ENCODE measurements at regions not wholly inside any gene's neighbourhood (a gene's known extent, or its start where the extent isn't known, plus 50 kb on each side); places are given as distances from the start of the nearest gene placed in this dataset.
"Not testable (repeated sequence)": the region's sequence is repeated elsewhere in the genome, so short reads cannot be mapped to it uniquely, and the experiment has no call there.

DNA sequence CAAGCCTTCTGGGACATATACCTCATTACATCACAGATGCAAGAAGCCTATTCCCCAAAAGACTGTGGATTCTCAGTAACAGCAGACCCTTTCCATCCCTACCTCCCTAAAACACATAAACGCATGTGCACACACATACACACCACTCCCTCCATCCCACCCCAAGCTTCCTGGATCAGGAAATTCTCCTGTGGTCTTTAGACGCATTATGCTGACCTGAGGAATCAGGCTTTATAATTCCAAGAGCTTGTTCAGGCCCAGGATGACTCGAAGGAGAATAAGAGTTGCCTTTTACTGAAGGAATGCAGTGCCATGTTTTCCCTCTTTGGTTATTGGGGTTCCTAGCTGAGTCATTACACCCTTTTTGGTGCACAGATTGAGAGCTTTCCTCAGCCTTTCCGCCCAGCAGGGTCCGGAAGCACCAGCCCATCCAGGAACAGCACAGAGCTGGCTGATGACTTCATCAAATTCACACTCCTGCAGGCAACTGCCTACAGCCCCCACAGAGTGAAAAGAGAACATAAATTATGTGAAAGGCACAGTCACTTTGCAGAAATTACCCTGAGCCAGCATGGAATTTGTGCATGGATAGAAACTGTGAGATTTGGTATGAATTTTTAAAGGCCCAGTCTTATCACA, 385.0 kb upstream of the TRPC7 start:
- no peak overlapping the region for H3K27ac ChIP-seq
- DNase-seq, result no peak
- intact Hi-C loops (cut with DNase I), result no loop called here
- H3K9me3 ChIP-seq, result peaks cover 0 to 3% (median 0%) of the 10 kb centered on the region in 12 donors
- H3K4me3 ChIP-seq, result no peak overlapping the region
- no peak for ATAC-seq
- no peaks in the 10 kb centered on the region for H3K36me3 ChIP-seq
- peaks cover 0 to under 1% (median 0%) of the 10 kb centered on the region in 9 donors for H3K27me3 ChIP-seq
- no peaks in the 10 kb centered on the region for H3K4me1 ChIP-seq
- TF ChIP-seq POLR2A (IDR thresholded peaks at IDR 0.05), result no peak
- TF ChIP-seq, protein P1, sequence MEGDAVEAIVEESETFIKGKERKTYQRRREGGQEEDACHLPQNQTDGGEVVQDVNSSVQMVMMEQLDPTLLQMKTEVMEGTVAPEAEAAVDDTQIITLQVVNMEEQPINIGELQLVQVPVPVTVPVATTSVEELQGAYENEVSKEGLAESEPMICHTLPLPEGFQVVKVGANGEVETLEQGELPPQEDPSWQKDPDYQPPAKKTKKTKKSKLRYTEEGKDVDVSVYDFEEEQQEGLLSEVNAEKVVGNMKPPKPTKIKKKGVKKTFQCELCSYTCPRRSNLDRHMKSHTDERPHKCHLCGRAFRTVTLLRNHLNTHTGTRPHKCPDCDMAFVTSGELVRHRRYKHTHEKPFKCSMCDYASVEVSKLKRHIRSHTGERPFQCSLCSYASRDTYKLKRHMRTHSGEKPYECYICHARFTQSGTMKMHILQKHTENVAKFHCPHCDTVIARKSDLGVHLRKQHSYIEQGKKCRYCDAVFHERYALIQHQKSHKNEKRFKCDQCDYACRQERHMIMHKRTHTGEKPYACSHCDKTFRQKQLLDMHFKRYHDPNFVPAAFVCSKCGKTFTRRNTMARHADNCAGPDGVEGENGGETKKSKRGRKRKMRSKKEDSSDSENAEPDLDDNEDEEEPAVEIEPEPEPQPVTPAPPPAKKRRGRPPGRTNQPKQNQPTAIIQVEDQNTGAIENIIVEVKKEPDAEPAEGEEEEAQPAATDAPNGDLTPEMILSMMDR (IDR thresholded peaks at IDR 0.05), result no peak
- WGBS, 4 donors, result 63 to 74% (median 67%) methylated on average over 5 of the region's 5 CpGs

DNA sequence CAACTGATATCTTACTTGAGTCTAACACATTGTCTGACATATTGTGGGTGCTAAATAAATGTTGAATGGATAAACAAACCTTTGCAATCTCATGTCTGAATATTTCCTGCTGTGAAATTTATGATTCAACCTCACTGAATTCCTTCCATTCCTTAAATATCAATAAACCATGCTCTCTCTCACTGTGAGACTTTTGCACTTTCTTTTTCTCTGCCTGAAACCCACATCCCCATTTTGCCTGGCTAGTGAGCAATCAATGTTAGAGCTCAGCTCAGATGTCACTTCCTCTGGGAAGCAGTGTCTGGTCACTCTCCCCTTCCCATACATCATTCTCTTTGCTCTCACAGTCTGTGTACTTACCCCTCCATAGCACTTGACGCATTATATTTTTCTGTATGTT, 383.7 kb upstream of the TRPC7 start:
- intact Hi-C loops (cut with DNase I), result no loop called here
- H3K9me3 ChIP-seq, result peaks cover 0 to 3% (median 0%) of the 10 kb centered on the region in 12 donors
- H3K4me1 ChIP-seq, result no peaks in the 10 kb centered on the region
- WGBS, 4 donors, result 90 to 95% (median 95%) methylated on average over 1 of the region's 1 CpG
- no peak for ATAC-seq
- H3K4me3 ChIP-seq, result no peak overlapping the region
- H3K36me3 ChIP-seq, result no peaks in the 10 kb centered on the region
- no peak overlapping the region for H3K27ac ChIP-seq
- DNase-seq, result no peak
- TF ChIP-seq POLR2A (IDR thresholded peaks at IDR 0.05), result no peak
- TF ChIP-seq, protein P1 (IDR thresholded peaks at IDR 0.05), result no peak
- H3K27me3 ChIP-seq, result no peaks in the 10 kb centered on the region

DNA sequence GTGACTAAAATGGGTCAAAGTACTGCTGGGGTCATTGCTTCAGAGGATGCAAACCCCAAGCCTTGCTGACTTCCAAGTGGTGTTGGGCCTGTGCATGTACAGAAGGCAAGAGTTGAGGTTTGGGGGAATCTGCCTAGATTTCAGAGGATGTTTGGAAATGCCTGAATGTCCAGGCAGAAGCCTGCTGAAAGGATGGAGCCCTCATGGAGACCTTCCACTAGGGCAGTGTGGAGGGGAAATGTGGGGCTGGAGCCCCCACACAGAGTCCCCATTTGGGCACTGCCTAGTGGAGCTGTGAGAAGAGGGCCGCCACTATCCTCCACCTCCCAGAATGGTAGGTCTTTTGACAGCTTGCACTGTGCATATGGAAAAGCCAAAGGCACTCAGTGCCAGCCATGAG, 377.7 kb upstream of the TRPC7 start:
- Histone ChIP-seq H3K36me3 (no peaks in the 10 kb centered on the region), H3K4me3 (no peak overlapping the region), H3K27ac (no peak overlapping the region), H3K9me3 (peaks cover 0 to 17% (median 2%) of the 10 kb centered on the region in 12 donors), H3K27me3 (no peaks in the 10 kb centered on the region), H3K4me1 (no peaks in the 10 kb centered on the region)
- TF ChIP-seq, protein P1 (IDR thresholded peaks at IDR 0.05), result no peak
- TF ChIP-seq POLR2A (IDR thresholded peaks at IDR 0.05), result no peak
- intact Hi-C loops (cut with DNase I), result no loop called here
- DNase-seq (no peak), ATAC-seq (no peak)
- WGBS, 4 donors, result 78 to 100% (median 84%) methylated on average over 1 of the region's 1 CpG; no CpG with 5 or more reads in 1 of the 4 donors

DNA sequence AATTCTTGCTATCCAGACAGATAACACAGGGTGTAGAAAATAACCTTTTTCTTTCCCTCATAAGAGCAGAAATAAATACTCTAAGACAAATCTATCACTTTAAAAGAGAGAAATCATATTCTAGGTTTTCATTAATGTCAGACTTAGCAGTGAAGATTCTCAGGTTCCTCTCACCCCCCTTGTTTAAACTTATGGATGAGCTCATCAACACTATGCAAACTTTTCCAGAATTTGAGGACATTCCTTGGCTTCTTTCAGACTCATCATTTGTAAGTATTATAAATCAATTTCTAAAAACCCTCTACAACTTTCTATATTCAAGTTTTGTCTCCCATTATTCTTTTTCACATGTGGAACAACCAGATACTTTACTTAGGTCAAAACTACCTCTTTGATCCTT, 374.9 kb upstream of the TRPC7 start:
- DNase-seq (no peak), ATAC-seq (no peak)
- intact Hi-C loops (cut with DNase I), result no loop called here
- H3K27me3 ChIP-seq, result no peaks in the 10 kb centered on the region
- no peak overlapping the region for H3K4me3 ChIP-seq
- peaks cover 0 to 17% (median 2%) of the 10 kb centered on the region in 12 donors for H3K9me3 ChIP-seq
- no peak overlapping the region for H3K27ac ChIP-seq
- no peaks in the 10 kb centered on the region for H3K36me3 ChIP-seq
- TF ChIP-seq, protein P1 (IDR thresholded peaks at IDR 0.05), result no peak
- TF ChIP-seq POLR2A (IDR thresholded peaks at IDR 0.05), result no peak
- H3K4me1 ChIP-seq, result no peaks in the 10 kb centered on the region

DNA sequence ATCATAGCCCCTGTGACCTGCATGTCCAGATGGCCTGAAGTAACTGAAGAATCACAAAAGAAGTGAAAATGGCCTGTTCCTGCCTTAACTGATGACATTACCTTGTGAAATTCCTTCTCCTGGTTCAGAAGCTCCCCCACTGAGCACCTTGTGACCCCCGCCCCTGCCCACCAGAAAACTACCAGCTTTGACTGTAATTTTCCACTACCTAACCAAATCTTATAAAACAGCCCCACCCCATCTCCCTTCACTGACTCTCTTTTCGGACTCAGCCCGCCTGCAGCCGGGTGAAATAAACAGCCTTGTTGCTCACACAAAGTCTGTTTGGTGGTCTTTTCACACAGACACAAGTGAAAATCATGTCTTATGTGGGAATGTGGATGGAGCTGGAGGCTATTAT, 373.9 kb upstream of the TRPC7 start:
- H3K27ac ChIP-seq; H3K27me3 ChIP-seq; H3K4me1 ChIP-seq; H3K36me3 ChIP-seq; H3K4me3 ChIP-seq; intact Hi-C loops (cut with DNase I); DNase-seq; ATAC-seq: not testable (repeated sequence)
- WGBS, 4 donors, result 73 to 81% (median 77%) methylated on average over 4 of the region's 4 CpGs
- peaks cover 0 to 17% (median 2%) of the 10 kb centered on the region in 12 donors for H3K9me3 ChIP-seq
